Aorta (tissue), 5 donors: ENCODE measurements at regions not wholly inside any gene's neighbourhood (a gene's known extent, or its start where the extent isn't known, plus 50 kb on each side); places are given as distances from the start of the nearest gene placed in this dataset.

ENCODE experiments used
- ATAC-seq: fragments of 200-7000 bp; cut with Tn5 transposase; one replicate; pipeline ENCODE4 v1.9.1; 2022; ENCODE audit warnings: moderate library complexity; ENCODE audit not compliant: low FRiP score
- DNase-seq, 2 donors: peaks; one replicate each; pipeline ENCODE4 v3.0.0-alpha.2; 2020
- H3K27ac ChIP-seq, 2 donors: one replicate each; pipeline ENCODE4 v1.5.1; 2013; ENCODE audit warnings: low read length in 2 of 2, mild to moderate bottlenecking in 2 of 2, moderate library complexity in 2 of 2, control low read depth in 1 of 2, inconsistent platforms in 1 of 2, low read depth in 1 of 2
- H3K27me3 ChIP-seq, 2 donors: one replicate each; pipeline ENCODE4 v1.6.1; 2013; ENCODE audit warnings: control low read depth in 1 of 2, low read length in 1 of 2, mild to moderate bottlenecking in 1 of 2, moderate library complexity in 1 of 2; ENCODE audit not compliant: insufficient read depth in 2 of 2, control insufficient read depth in 1 of 2
- H3K36me3 ChIP-seq, 2 donors: one replicate each; pipeline ENCODE4 v1.6.1; 2013; ENCODE audit warnings: control low read depth in 1 of 2, low read length in 1 of 2, mild to moderate bottlenecking in 1 of 2; ENCODE audit not compliant: insufficient read depth in 2 of 2, control insufficient read depth in 1 of 2
- H3K4me1 ChIP-seq, 2 donors: one replicate each; pipeline ENCODE4 v1.6.1; 2013; ENCODE audit warnings: low read length in 2 of 2, control low read depth in 1 of 2, mild to moderate bottlenecking in 1 of 2, moderate library complexity in 1 of 2; ENCODE audit not compliant: insufficient read depth in 2 of 2, control insufficient read depth in 1 of 2
- H3K4me3 ChIP-seq, 2 donors: one replicate each; pipeline ENCODE4 v1.5.1; 2013; ENCODE audit warnings: low read length in 2 of 2, control low read depth in 1 of 2, mild to moderate bottlenecking in 1 of 2
- H3K9me3 ChIP-seq: one replicate; pipeline ENCODE4 v1.6.1; 2013; ENCODE audit warnings: mild to moderate bottlenecking, low read length; ENCODE audit not compliant: control insufficient read depth
- WGBS, 2 donors: extraction: QIAGEN DNeasy Blood & Tissue Kit; methylation state at CpG; one replicate each; pipeline ENCODE4 v1.1.7; 2013; 5-methylcytosine and 5-hydroxymethylcytosine counted together
- intact Hi-C, 2 donors: fragments of 100-400 bp; cut with DNase I; formaldehyde crosslinking; loops; one replicate each; pipeline versions ENCODE4 v1.14.2 to v1.15.0; 2022
- donor health status: healthy with polysubstance abuse.
- donor health status: Bipolar disorder and iron deficiency.
- donor health status: DM: no; HTN: no; CAD: no.
- donor health status: DM: no; HTN: no; CAD: no.
- donor health status: DM: yes; HTN: yes; CAD: no.

- H3K27ac ChIP-seq = no peak overlapping the region
- no peak overlapping the region for H3K4me3 ChIP-seq
- ATAC-seq (no peak), DNase-seq (no peak)
- H3K36me3 ChIP-seq = no peaks in the 10 kb centered on the region
- no peaks in the 10 kb centered on the region for H3K4me1 ChIP-seq
- intact Hi-C loops = no loop called here
- 97% methylated on average over 3 of the region's 3 CpGs for WGBS, 2 donors
- H3K9me3 ChIP-seq = no peaks in the 10 kb centered on the region
- no peaks in the 10 kb centered on the region for H3K27me3 ChIP-seq
Measured at GRCh38 chr15:87575896-87576473, 680.6 kb downstream of the NTRK3 start.

- H3K27me3 ChIP-seq = no peaks in the 10 kb centered on the region
- ATAC-seq (no peak), DNase-seq (no peak)
- no peaks in the 10 kb centered on the region for H3K9me3 ChIP-seq
- H3K27ac ChIP-seq = no peak overlapping the region
- H3K4me3 ChIP-seq = no peak overlapping the region
- intact Hi-C loops = no loop called here
- peaks cover 0 to 2% of the 10 kb centered on the region in 2 donors for H3K4me1 ChIP-seq
- 88 to 98% methylated on average over 1 of the region's 1 CpG for WGBS, 2 donors
- no peaks in the 10 kb centered on the region for H3K36me3 ChIP-seq
Measured at GRCh38 chr15:87573534-87573933, 683.0 kb downstream of the NTRK3 start.

- Histone ChIP-seq H3K27me3 (no peaks in the 10 kb centered on the region), H3K4me3 (no peak overlapping the region), H3K9me3 (no peaks in the 10 kb centered on the region), H3K27ac (no peak overlapping the region), H3K36me3 (no peaks in the 10 kb centered on the region), H3K4me1 (peaks cover 0 to 2% of the 10 kb centered on the region in 2 donors)
- DNase-seq = no peak
- WGBS, 2 donors = 86 to 89% methylated on average over 6 of the region's 6 CpGs
- no peak for ATAC-seq
- intact Hi-C loops = no loop called here
Measured at GRCh38 chr15:87573039-87573438, 683.5 kb downstream of the NTRK3 start.

GRCh38 chr15:87572381-87572910 is 684.1 kb downstream of the NTRK3 start:
- Histone ChIP-seq H3K4me3 (no peak overlapping the region), H3K4me1 (peaks cover 0 to 2% of the 10 kb centered on the region in 2 donors), H3K27ac (no peak overlapping the region), H3K9me3 (no peaks in the 10 kb centered on the region), H3K36me3 (no peaks in the 10 kb centered on the region), H3K27me3 (no peaks in the 10 kb centered on the region)
- DNase-seq (no peak), ATAC-seq (no peak)
- WGBS, 2 donors = 60 to 67% methylated on average over 8 of the region's 8 CpGs
- intact Hi-C loops = no loop called here

- Histone ChIP-seq H3K27me3 (no peaks in the 10 kb centered on the region), H3K4me3 (peak overlapping the region in 1 of 2 donors; percentile 23), H3K36me3 (no peaks in the 10 kb centered on the region), H3K27ac (no peak overlapping the region), H3K9me3 (no peaks in the 10 kb centered on the region), H3K4me1 (peaks cover 0 to 2% of the 10 kb centered on the region in 2 donors)
- intact Hi-C loops = no loop called here
- DNase-seq (no peak), ATAC-seq (no peak)
- 12 to 21% methylated on average over 2 of the region's 2 CpGs for WGBS, 2 donors
Measured at GRCh38 chr15:87570206-87570605, 686.3 kb downstream of the NTRK3 start.

- DNase-seq (no peak), ATAC-seq (no peak)
- Histone ChIP-seq H3K4me1 (peaks cover 0 to 2% of the 10 kb centered on the region in 2 donors), H3K4me3 (no peak overlapping the region), H3K9me3 (no peaks in the 10 kb centered on the region), H3K27me3 (no peaks in the 10 kb centered on the region), H3K36me3 (no peaks in the 10 kb centered on the region), H3K27ac (no peak overlapping the region)
- intact Hi-C loops = no loop called here
- 91 to 92% methylated on average over 3 of the region's 3 CpGs for WGBS, 2 donors
Measured at GRCh38 chr15:87569581-87569980, 687.0 kb downstream of the NTRK3 start.

GRCh38 chr15:87567406-87568030 is 689.0 kb downstream of the NTRK3 start:
- no peak for ATAC-seq
- intact Hi-C loops = no loop called here
- 64 to 77% methylated on average over 3 of the region's 3 CpGs for WGBS, 2 donors

GRCh38 chr15:87566236-87566635 is 690.3 kb downstream of the NTRK3 start:
- WGBS, 2 donors = 85% methylated on average over 6 of the region's 6 CpGs
- Histone ChIP-seq H3K27ac (no peak overlapping the region), H3K4me1 (peaks cover 0 to 2% of the 10 kb centered on the region in 2 donors)

More at GRCh38 chr15:87567406-87568030, 689.0 kb downstream of the NTRK3 start:
- no peak for DNase-seq
- H3K27me3 ChIP-seq = no peaks in the 10 kb centered on the region
- peaks cover 0 to 2% of the 10 kb centered on the region in 2 donors for H3K4me1 ChIP-seq
- no peaks in the 10 kb centered on the region for H3K36me3 ChIP-seq
- no peak overlapping the region for H3K4me3 ChIP-seq
- no peaks in the 10 kb centered on the region for H3K9me3 ChIP-seq
- no peak overlapping the region for H3K27ac ChIP-seq

GRCh38 chr15:87564681-87565080 is 691.9 kb downstream of the NTRK3 start:
- intact Hi-C loops = no loop called here
- 90% methylated on average over 3 of the region's 3 CpGs for WGBS, 2 donors

More at GRCh38 chr15:87566236-87566635, 690.3 kb downstream of the NTRK3 start:
- Histone ChIP-seq H3K36me3 (no peaks in the 10 kb centered on the region), H3K27me3 (no peaks in the 10 kb centered on the region), H3K9me3 (no peaks in the 10 kb centered on the region), H3K4me3 (no peak overlapping the region)
- no peak for ATAC-seq
- no peak for DNase-seq
- intact Hi-C loops = no loop called here

More at GRCh38 chr15:87564681-87565080, 691.9 kb downstream of the NTRK3 start:
- no peaks in the 10 kb centered on the region for H3K36me3 ChIP-seq
- no peak overlapping the region for H3K4me3 ChIP-seq
- ATAC-seq (no peak), DNase-seq (no peak)
- no peak overlapping the region for H3K27ac ChIP-seq
- H3K27me3 ChIP-seq = no peaks in the 10 kb centered on the region
- H3K9me3 ChIP-seq = no peaks in the 10 kb centered on the region
- H3K4me1 ChIP-seq = no peaks in the 10 kb centered on the region
